ENCODE measurements at regions not wholly inside any gene's neighbourhood (a gene's known extent, or its start where the extent isn't known, plus 50 kb on each side); places are given as distances from the start of the nearest gene placed in this dataset.

DNA sequence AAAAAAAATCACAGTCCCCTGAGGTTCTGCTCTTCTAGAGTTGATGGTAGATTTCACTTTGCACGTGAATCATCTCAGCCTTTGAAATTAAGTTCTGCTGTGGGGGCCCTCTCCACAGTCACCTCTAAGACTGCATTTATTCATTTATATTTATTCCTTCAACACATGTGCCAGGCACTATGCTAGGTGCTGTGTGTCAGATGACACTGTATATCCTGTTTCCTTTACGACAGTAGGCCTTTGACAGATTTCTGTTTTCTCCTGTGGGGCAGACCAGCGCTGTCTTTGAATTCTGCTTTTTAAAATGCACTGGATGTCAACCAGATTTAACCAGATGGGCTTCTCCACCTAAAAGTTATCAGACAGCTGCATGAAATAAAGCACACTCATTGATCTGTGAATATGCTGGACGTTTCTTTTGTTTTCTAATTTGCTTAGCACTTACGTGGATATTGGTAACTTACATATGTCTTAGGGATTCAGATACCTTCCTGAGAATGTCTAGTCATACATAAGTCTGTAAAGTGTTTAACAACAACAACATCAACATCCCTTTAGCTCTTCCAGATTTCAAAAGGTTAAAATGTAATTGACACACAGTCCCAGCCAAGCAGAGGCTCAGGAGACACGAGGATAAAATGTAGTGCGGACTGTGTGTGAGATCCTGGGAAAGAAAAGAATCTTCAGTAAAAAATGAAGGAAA, 525.5 kb upstream of the MCTP2 start:
- TF ChIP-seq POLR2A (IDR thresholded peaks at IDR 0.05): no peak
- TF ChIP-seq, protein P1, sequence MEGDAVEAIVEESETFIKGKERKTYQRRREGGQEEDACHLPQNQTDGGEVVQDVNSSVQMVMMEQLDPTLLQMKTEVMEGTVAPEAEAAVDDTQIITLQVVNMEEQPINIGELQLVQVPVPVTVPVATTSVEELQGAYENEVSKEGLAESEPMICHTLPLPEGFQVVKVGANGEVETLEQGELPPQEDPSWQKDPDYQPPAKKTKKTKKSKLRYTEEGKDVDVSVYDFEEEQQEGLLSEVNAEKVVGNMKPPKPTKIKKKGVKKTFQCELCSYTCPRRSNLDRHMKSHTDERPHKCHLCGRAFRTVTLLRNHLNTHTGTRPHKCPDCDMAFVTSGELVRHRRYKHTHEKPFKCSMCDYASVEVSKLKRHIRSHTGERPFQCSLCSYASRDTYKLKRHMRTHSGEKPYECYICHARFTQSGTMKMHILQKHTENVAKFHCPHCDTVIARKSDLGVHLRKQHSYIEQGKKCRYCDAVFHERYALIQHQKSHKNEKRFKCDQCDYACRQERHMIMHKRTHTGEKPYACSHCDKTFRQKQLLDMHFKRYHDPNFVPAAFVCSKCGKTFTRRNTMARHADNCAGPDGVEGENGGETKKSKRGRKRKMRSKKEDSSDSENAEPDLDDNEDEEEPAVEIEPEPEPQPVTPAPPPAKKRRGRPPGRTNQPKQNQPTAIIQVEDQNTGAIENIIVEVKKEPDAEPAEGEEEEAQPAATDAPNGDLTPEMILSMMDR (IDR thresholded peaks at IDR 0.05): no peak

All from testis (tissue), 2 donors.